Liver (tissue), 8 donors: ENCODE measurements at regions not wholly inside any gene's neighbourhood (a gene's known extent, or its start where the extent isn't known, plus 50 kb on each side); places are given as distances from the start of the nearest gene placed in this dataset.

Experiments used
- DNase-seq: peaks from one replicate; pipeline ENCODE4 v3.0.0-alpha.2; 2017; ENCODE audit warnings: low spot score
- H3K27ac ChIP-seq, 2 donors: one replicate each; pipeline ENCODE4 v1.7.0; 2013; ENCODE audit warnings: inconsistent platforms in 2 of 2, low read length in 2 of 2, control low read depth in 1 of 2, low read depth in 1 of 2, mild to moderate bottlenecking in 1 of 2
- H3K27me3 ChIP-seq, 4 donors: one replicate each; pipeline versions ENCODE4 v1.6.1 to v1.7.0; 2013; ENCODE audit warnings: low read length in 3 of 4, inconsistent platforms in 1 of 4, mild to moderate bottlenecking in 1 of 4, moderate library complexity in 1 of 4; ENCODE audit not compliant: control insufficient read depth in 4 of 4, insufficient read depth in 4 of 4
- H3K36me3 ChIP-seq, 4 donors: one replicate each; pipeline versions ENCODE4 v1.6.1 to v1.7.0; 2013; ENCODE audit warnings: low read length in 3 of 4, mild to moderate bottlenecking in 3 of 4, low read depth in 1 of 4, moderate library complexity in 1 of 4; ENCODE audit not compliant: control insufficient read depth in 4 of 4, insufficient read depth in 3 of 4
- H3K4me1 ChIP-seq, 4 donors: one replicate each; pipeline versions ENCODE4 v1.6.1 to v1.7.0; 2013; ENCODE audit warnings: low read length in 3 of 4, mild to moderate bottlenecking in 3 of 4, moderate library complexity in 1 of 4; ENCODE audit not compliant: control insufficient read depth in 4 of 4, insufficient read depth in 4 of 4
- H3K4me3 ChIP-seq, 3 donors: one replicate each; pipeline versions ENCODE4 v1.6.1 to v1.7.0; 2013; ENCODE audit warnings: low read length in 3 of 3, control low read depth in 1 of 3, low read depth in 1 of 3, mild to moderate bottlenecking in 1 of 3
- H3K9ac ChIP-seq, 2 donors: one replicate each; pipeline ENCODE4 v1.7.0; 2013; ENCODE audit warnings: low read length in 2 of 2, mild to moderate bottlenecking in 2 of 2, moderate library complexity in 2 of 2, control low read depth in 1 of 2, low read depth in 1 of 2
- H3K9me3 ChIP-seq, 4 donors: one replicate each; pipeline versions ENCODE4 v1.6.1 to v1.7.0; 2013; ENCODE audit warnings: low read length in 3 of 4; ENCODE audit not compliant: control insufficient read depth in 4 of 4
- ATF3 ChIP-seq: IDR thresholded peaks from 2 replicates; pipeline ENCODE4 v1.6.1; 2016; ENCODE audit warnings: antibody characterized with exemption
- CTCF ChIP-seq: fragments of 150-350 bp; IDR thresholded peaks from 2 replicates; pipeline ENCODE4 v1.5.1; 2017; ENCODE audit warnings: improper control_type of control experiment, low read depth, low read length; ENCODE audit not compliant: missing input control
- EGR1 ChIP-seq, 2 donors: IDR thresholded peaks; 2 replicates each; pipeline ENCODE4 v1.6.1; 2016 to 2018; ENCODE audit warnings: antibody characterized with exemption in 2 of 2, low read depth in 2 of 2
- FOXA1 ChIP-seq: IDR thresholded peaks from 2 replicates; pipeline ENCODE4 v1.6.1; 2016; ENCODE audit warnings: antibody characterized with exemption
- GABPA ChIP-seq, 2 donors: IDR thresholded peaks in 1 of 2; conservative IDR thresholded peaks in 1 of 2; 2 replicates each; pipeline ENCODE4 v1.6.1; 2016; ENCODE audit warnings: antibody characterized with exemption in 2 of 2, mild to moderate bottlenecking in 1 of 2, moderate library complexity in 1 of 2
- HNF4A ChIP-seq, 2 donors: conservative IDR thresholded peaks; 2 replicates each; pipeline ENCODE4 v1.6.1; 2016; ENCODE audit warnings: antibody characterized with exemption in 2 of 2, mild to moderate bottlenecking in 2 of 2
- HNF4G ChIP-seq: IDR thresholded peaks from 2 replicates; pipeline ENCODE4 v1.6.1; 2016; ENCODE audit warnings: antibody characterized with exemption
- JUND ChIP-seq, 2 donors: IDR thresholded peaks; 2 replicates each; pipeline ENCODE4 v1.6.1; 2016; ENCODE audit warnings: antibody characterized with exemption in 2 of 2
- NR2F2 ChIP-seq: IDR thresholded peaks from 2 replicates; pipeline ENCODE4 v1.6.1; 2016; ENCODE audit warnings: antibody characterized with exemption
- RAD21 ChIP-seq, 2 donors: IDR thresholded peaks; 2 replicates each; pipeline ENCODE4 v1.6.1; 2016; ENCODE audit warnings: antibody characterized with exemption in 2 of 2, mild to moderate bottlenecking in 2 of 2
- REST ChIP-seq: IDR thresholded peaks from 2 replicates; pipeline ENCODE4 v1.6.1; 2016; ENCODE audit warnings: antibody characterized with exemption, mild to moderate bottlenecking
- RXRA ChIP-seq, 2 donors: IDR thresholded peaks; 2 replicates each; pipeline ENCODE4 v1.6.1; 2017 to 2018; ENCODE audit warnings: antibody characterized with exemption in 2 of 2, mild to moderate bottlenecking in 1 of 2
- SP1 ChIP-seq: IDR thresholded peaks from 2 replicates; pipeline ENCODE4 v1.6.1; 2018; ENCODE audit warnings: antibody characterized with exemption, mild to moderate bottlenecking
- YY1 ChIP-seq: IDR thresholded peaks from 2 replicates; pipeline ENCODE4 v1.6.1; 2016; ENCODE audit warnings: antibody characterized with exemption, mild to moderate bottlenecking
- WGBS: extraction: QIAGEN DNeasy Blood & Tissue Kit; methylation state at CpG from one replicate; pipeline ENCODE4 v1.1.7; 2013; 5-methylcytosine and 5-hydroxymethylcytosine counted together
- TF ChIP-seq, protein P1 (sequence below): IDR thresholded peaks from 2 replicates; pipeline ENCODE4 v1.6.1; 2016; ENCODE audit warnings: antibody characterized with exemption
- donor health status: healthy.
- donor health status: healthy.
- donor health status: healthy.
- donor health status: healthy.
- donor health status: healthy.

GRCh38 chr17:34458266-34458665 lies 95.2 kb upstream of the CCL1 start:
- 59% methylated on average over 6 of the region's 6 CpGs for WGBS
- H3K36me3 ChIP-seq = no peaks in the 10 kb centered on the region
- peaks cover 0 to 3% (median 0%) of the 10 kb centered on the region in 4 donors for H3K27me3 ChIP-seq

GRCh38 chr17:34456121-34456520 lies 93.1 kb upstream of the CCL1 start:
- DNase-seq = no peak
- 77% methylated on average over 2 of the region's 2 CpGs for WGBS
- TF ChIP-seq, protein P1, sequence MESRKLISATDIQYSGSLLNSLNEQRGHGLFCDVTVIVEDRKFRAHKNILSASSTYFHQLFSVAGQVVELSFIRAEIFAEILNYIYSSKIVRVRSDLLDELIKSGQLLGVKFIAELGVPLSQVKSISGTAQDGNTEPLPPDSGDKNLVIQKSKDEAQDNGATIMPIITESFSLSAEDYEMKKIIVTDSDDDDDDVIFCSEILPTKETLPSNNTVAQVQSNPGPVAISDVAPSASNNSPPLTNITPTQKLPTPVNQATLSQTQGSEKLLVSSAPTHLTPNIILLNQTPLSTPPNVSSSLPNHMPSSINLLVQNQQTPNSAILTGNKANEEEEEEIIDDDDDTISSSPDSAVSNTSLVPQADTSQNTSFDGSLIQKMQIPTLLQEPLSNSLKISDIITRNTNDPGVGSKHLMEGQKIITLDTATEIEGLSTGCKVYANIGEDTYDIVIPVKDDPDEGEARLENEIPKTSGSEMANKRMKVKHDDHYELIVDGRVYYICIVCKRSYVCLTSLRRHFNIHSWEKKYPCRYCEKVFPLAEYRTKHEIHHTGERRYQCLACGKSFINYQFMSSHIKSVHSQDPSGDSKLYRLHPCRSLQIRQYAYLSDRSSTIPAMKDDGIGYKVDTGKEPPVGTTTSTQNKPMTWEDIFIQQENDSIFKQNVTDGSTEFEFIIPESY = no peak
- no peak for TF ChIP-seq EGR1 (IDR thresholded peaks at IDR 0.05; ENCODE audit: low read depth in 2 of 2)
- TF ChIP-seq FOXA1 = no peak
- no peak for TF ChIP-seq ATF3
- no peak for TF ChIP-seq NR2F2
- no peak for TF ChIP-seq YY1
- no peak for TF ChIP-seq HNF4G
- Histone ChIP-seq H3K4me3 (no peak overlapping the region), H3K27ac (no peak overlapping the region), H3K9ac (no peak overlapping the region), H3K36me3 (no peaks in the 10 kb centered on the region), H3K27me3 (peaks cover 0 to 8% (median 0%) of the 10 kb centered on the region in 4 donors), H3K4me1 (no peaks in the 10 kb centered on the region), H3K9me3 (no peaks in the 10 kb centered on the region)

More at GRCh38 chr17:34458266-34458665, 95.2 kb upstream of the CCL1 start:
- H3K9ac ChIP-seq = no peak overlapping the region
- no peak overlapping the region for H3K4me3 ChIP-seq
- no peaks in the 10 kb centered on the region for H3K9me3 ChIP-seq
- DNase-seq = no peak
- no peak overlapping the region for H3K27ac ChIP-seq
- TF ChIP-seq GABPA (IDR thresholded peaks at IDR 0.05 in 1 of 2, conservative IDR thresholded peaks at IDR 0.05 in 1 of 2) (no peak), HNF4A (conservative IDR thresholded peaks at IDR 0.05) (no peak), FOXA1 (no peak), CTCF (no peak), SP1 (no peak)
- TF ChIP-seq, protein P1 = no peak
- H3K4me1 ChIP-seq = no peaks in the 10 kb centered on the region

- H3K4me1 ChIP-seq = no peaks in the 10 kb centered on the region
- no peak for DNase-seq
- no peaks in the 10 kb centered on the region for H3K9me3 ChIP-seq
- WGBS = 57% methylated on average over 2 of the region's 2 CpGs
- peaks cover 0 to 10% (median 0%) of the 10 kb centered on the region in 4 donors for H3K27me3 ChIP-seq
- no peaks in the 10 kb centered on the region for H3K36me3 ChIP-seq
- no peak overlapping the region for H3K27ac ChIP-seq
- TF ChIP-seq EGR1 (IDR thresholded peaks at IDR 0.05; ENCODE audit: low read depth in 2 of 2) (no peak), SP1 (no peak), GABPA (IDR thresholded peaks at IDR 0.05 in 1 of 2, conservative IDR thresholded peaks at IDR 0.05 in 1 of 2) (no peak), FOXA1 (no peak), HNF4A (conservative IDR thresholded peaks at IDR 0.05) (no peak), RXRA (IDR thresholded peaks at IDR 0.05) (no peak), REST (no peak), ATF3 (no peak), HNF4G (no peak), NR2F2 (no peak), JUND (IDR thresholded peaks at IDR 0.05) (no peak), RAD21 (IDR thresholded peaks at IDR 0.05) (no peak)
- no peak overlapping the region for H3K9ac ChIP-seq
- no peak overlapping the region for H3K4me3 ChIP-seq
Observed at GRCh38 chr17:34452769-34453168, 89.7 kb upstream of the CCL1 start.
